ACC112 (cell line): ENCODE measurements at regions not wholly inside any gene's neighbourhood (a gene's known extent, or its start where the extent isn't known, plus 50 kb on each side); places are given as distances from the start of the nearest gene placed in this dataset.

ENCODE experiments used
- H2AFZ ChIP-seq: fragments of 200-600 bp; sonication (generic); one replicate; pipeline ENCODE4 v1.6.0; 2017; ENCODE audit warnings: antibody characterized with exemption, low read length; ENCODE audit not compliant: unreplicated experiment
- H3K27ac ChIP-seq: fragments of 200-600 bp; sonication (generic); 2 replicates; pipeline ENCODE4 v1.5.1; 2014; ENCODE audit warnings: low read depth, mild to moderate bottlenecking, antibody characterized with exemption, low read length, moderate library complexity
- H3K27me3 ChIP-seq: fragments of 200-600 bp; sonication (generic); 2 replicates; pipeline ENCODE4 v1.6.1; 2014; ENCODE audit warnings: mild to moderate bottlenecking, antibody characterized with exemption, low read length, moderate library complexity, mixed read lengths; ENCODE audit not compliant: insufficient read depth
- H3K36me3 ChIP-seq: fragments of 200-600 bp; sonication (generic); 2 replicates; pipeline ENCODE4 v1.6.1; 2016; ENCODE audit warnings: mild to moderate bottlenecking, antibody characterized with exemption, low read length, moderate library complexity, mixed read lengths; ENCODE audit not compliant: insufficient read depth
- H3K4me1 ChIP-seq: fragments of 200-600 bp; sonication (generic); one replicate; pipeline ENCODE4 v1.6.1; 2016; ENCODE audit warnings: low read length, mixed read lengths; ENCODE audit not compliant: insufficient read depth, unreplicated experiment, control insufficient read depth
- H3K4me3 ChIP-seq: fragments of 200-600 bp; sonication (generic); 2 replicates; pipeline ENCODE4 v1.5.1; 2014; ENCODE audit warnings: mild to moderate bottlenecking, low read depth, low read length
- H3K79me2 ChIP-seq: fragments of 200-600 bp; sonication (generic); one replicate; pipeline ENCODE4 v1.6.0; 2016; ENCODE audit warnings: low read length; ENCODE audit not compliant: control insufficient read depth, unreplicated experiment, insufficient read depth

- no peaks in the 10 kb centered on the region for H3K36me3 ChIP-seq
- H3K27me3 ChIP-seq, result no peaks in the 10 kb centered on the region
- no peak overlapping the region for H3K27ac ChIP-seq
- no peak overlapping the region for H2AFZ ChIP-seq
- no peaks in the 10 kb centered on the region for H3K4me1 ChIP-seq
- H3K4me3 ChIP-seq, result no peak overlapping the region
- no peaks in the 10 kb centered on the region for H3K79me2 ChIP-seq
These were observed 276.5 kb downstream of the QKI start for GRCh38 chr6:163691049-163691448.

DNA sequence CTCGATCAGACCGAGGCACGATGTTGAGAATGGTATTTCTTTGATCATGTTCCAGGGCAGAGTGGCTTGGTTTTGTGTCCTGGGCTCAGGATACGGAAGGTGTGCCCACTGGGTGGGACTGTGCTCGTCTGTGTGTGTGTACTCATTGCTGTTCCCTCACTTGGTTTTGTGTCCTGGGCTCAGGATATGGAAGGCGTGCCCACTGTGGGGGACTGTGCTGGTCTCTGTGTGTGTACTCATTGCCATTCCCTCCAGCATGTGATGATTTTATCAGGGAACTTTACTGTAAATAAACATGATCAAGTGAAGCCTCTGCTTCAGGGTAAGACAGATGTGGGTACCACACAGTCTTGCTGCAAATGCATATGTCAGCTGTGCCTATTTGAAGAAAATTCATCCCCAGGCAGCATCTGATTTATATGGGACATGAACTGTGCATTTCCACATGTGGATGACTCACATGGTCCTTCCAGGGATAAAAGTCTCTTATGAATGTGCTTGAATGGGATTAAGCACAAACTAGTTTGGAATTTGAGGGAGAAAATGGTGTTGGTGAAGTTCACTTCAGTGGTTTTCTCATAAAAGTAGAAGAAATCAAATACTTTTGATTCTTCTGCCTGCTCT, 274.3 kb downstream of the QKI start:
- H3K27ac ChIP-seq, result no peak overlapping the region
- H3K4me3 ChIP-seq, result no peak overlapping the region
- no peaks in the 10 kb centered on the region for H3K79me2 ChIP-seq
- H3K36me3 ChIP-seq, result no peaks in the 10 kb centered on the region
- no peaks in the 10 kb centered on the region for H3K4me1 ChIP-seq
- H2AFZ ChIP-seq, result no peak overlapping the region
- H3K27me3 ChIP-seq, result no peaks in the 10 kb centered on the region

DNA sequence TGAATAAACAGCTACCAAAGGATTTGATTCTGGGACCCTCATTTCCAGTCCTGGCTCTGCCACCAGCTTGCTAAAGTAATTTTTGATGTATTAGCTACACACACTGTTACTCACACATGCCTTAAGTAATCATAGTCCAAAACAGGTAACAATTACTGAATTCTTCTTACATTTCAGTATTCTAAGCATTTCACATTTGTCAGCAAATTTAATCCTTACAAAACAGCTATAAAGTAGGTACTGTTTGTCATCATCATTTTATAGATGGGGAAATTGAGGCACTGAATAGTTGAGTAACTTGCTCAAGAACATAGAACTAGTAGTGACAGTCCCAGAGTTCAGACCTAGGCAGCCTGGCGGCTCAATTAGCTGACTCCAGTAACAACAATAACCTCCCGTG, 272.6 kb downstream of the QKI start:
- Histone ChIP-seq H3K36me3 (no peaks in the 10 kb centered on the region), H3K79me2 (no peaks in the 10 kb centered on the region), H2AFZ (no peak overlapping the region), H3K27ac (no peak overlapping the region), H3K4me3 (no peak overlapping the region), H3K27me3 (no peaks in the 10 kb centered on the region), H3K4me1 (no peaks in the 10 kb centered on the region)

DNA sequence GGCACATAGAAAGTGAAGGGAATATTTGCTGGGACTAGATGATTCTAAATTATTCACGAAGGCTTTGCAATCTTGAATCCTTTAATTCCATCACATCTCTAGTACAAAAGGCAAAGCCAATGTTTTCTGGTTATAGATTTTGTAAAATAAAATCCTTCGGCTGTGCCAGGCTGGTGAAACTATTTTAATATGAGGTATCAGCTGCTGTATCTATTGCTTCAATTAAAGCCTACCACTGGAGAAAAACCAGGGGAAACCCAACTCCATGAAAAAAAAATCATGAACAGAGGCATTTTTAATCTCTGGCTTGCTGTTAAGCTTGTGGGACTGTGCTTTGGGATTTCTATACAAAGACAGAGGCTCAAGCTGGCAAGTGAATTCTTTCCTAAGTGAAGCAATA, 271.8 kb downstream of the QKI start:
- Histone ChIP-seq H3K79me2 (no peaks in the 10 kb centered on the region), H3K4me1 (no peaks in the 10 kb centered on the region), H3K4me3 (no peak overlapping the region), H3K36me3 (no peaks in the 10 kb centered on the region), H3K27ac (no peak overlapping the region), H3K27me3 (no peaks in the 10 kb centered on the region), H2AFZ (no peak overlapping the region)

GRCh38 chr6:163683105-163683622, 268.6 kb downstream of the QKI start:
- Histone ChIP-seq H3K27ac (no peak overlapping the region), H2AFZ (no peak overlapping the region), H3K4me3 (no peak overlapping the region), H3K79me2 (no peaks in the 10 kb centered on the region), H3K36me3 (no peaks in the 10 kb centered on the region), H3K27me3 (no peaks in the 10 kb centered on the region), H3K4me1 (no peaks in the 10 kb centered on the region)

- Histone ChIP-seq H3K4me3 (no peak overlapping the region), H3K27ac (no peak overlapping the region), H3K4me1 (no peaks in the 10 kb centered on the region), H3K79me2 (no peaks in the 10 kb centered on the region), H3K27me3 (no peaks in the 10 kb centered on the region), H3K36me3 (no peaks in the 10 kb centered on the region), H2AFZ (no peak overlapping the region)
These were observed 265.2 kb downstream of the QKI start for GRCh38 chr6:163679753-163680152.

- Histone ChIP-seq H3K4me3 (no peak overlapping the region), H3K4me1 (no peaks in the 10 kb centered on the region), H3K27me3 (no peaks in the 10 kb centered on the region)
These were observed 264.6 kb downstream of the QKI start for GRCh38 chr6:163679012-163679660.

DNA sequence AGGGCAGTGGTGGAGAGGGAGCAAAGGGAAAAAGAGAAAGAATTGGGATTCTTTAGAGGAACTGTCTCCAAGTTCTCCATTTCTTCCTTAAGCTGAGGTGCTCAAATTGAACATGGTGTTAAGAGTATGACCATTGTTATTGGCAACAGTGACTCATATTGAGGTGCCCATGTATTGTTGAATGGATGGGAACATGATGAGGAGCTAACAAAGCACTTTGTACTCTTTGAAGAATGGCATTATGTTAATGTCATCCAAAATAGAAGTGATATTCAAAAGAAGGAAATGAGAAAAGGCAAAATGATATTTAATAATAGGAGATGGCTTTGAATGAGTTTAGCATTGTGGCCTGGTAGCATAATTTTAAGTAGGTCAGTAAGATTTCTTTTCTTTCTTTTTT, 261.1 kb downstream of the QKI start:
- no peaks in the 10 kb centered on the region for H3K27me3 ChIP-seq
- H3K79me2 ChIP-seq, result no peaks in the 10 kb centered on the region
- H3K36me3 ChIP-seq, result no peaks in the 10 kb centered on the region
- H3K4me3 ChIP-seq, result no peak overlapping the region
- H3K27ac ChIP-seq, result no peak overlapping the region
- no peaks in the 10 kb centered on the region for H3K4me1 ChIP-seq
- no peak overlapping the region for H2AFZ ChIP-seq

More at GRCh38 chr6:163679012-163679660, 264.6 kb downstream of the QKI start:
- Histone ChIP-seq H3K27ac (no peak overlapping the region), H2AFZ (no peak overlapping the region), H3K36me3 (no peaks in the 10 kb centered on the region), H3K79me2 (no peaks in the 10 kb centered on the region)

- Histone ChIP-seq H3K4me3 (no peak overlapping the region), H2AFZ (no peak overlapping the region), H3K27me3 (no peaks in the 10 kb centered on the region), H3K4me1 (no peaks in the 10 kb centered on the region), H3K79me2 (no peaks in the 10 kb centered on the region), H3K36me3 (no peaks in the 10 kb centered on the region), H3K27ac (no peak overlapping the region)
These were observed 258.2 kb downstream of the QKI start for GRCh38 chr6:163672710-163673109.

GRCh38 chr6:163671791-163672190, 257.3 kb downstream of the QKI start:
- H3K27me3 ChIP-seq, result no peaks in the 10 kb centered on the region
- no peak overlapping the region for H3K27ac ChIP-seq
- H3K36me3 ChIP-seq, result no peaks in the 10 kb centered on the region
- H2AFZ ChIP-seq, result no peak overlapping the region
- no peaks in the 10 kb centered on the region for H3K79me2 ChIP-seq
- no peak overlapping the region for H3K4me3 ChIP-seq
- no peaks in the 10 kb centered on the region for H3K4me1 ChIP-seq

GRCh38 chr6:163671355-163671754, 256.8 kb downstream of the QKI start:
- no peaks in the 10 kb centered on the region for H3K36me3 ChIP-seq
- H3K4me3 ChIP-seq, result no peak overlapping the region
- H3K27me3 ChIP-seq, result no peaks in the 10 kb centered on the region
- no peak overlapping the region for H2AFZ ChIP-seq
- no peak overlapping the region for H3K27ac ChIP-seq
- H3K79me2 ChIP-seq, result no peaks in the 10 kb centered on the region
- H3K4me1 ChIP-seq, result no peaks in the 10 kb centered on the region
